Posterior cingulate gyrus (tissue), 11 donors: ENCODE measurements at regions not wholly inside any gene's neighbourhood (a gene's known extent, or its start where the extent isn't known, plus 50 kb on each side); places are given as distances from the start of the nearest gene placed in this dataset.

Source experiments
- DNase-seq, 10 donors: peaks; one replicate each; pipeline versions ENCODE4 v3.0.0 to v3.0.0-alpha.2; 2020 to 2021; ENCODE audit warnings: mixed read lengths in 3 of 10
- intact Hi-C: fragments of 100-400 bp; cut with DNase I; formaldehyde crosslinking; loops from one replicate; pipeline ENCODE4 v1.15.1; 2023

- intact Hi-C loops = no loop called here
- no peak for DNase-seq
Measured at GRCh38 chr13:109383683-109384082, 402.7 kb downstream of the IRS2 start.

GRCh38 chr13:109381546-109382180, 404.7 kb downstream of the IRS2 start:
- DNase-seq = no peak
- intact Hi-C loops = no loop called here

GRCh38 chr13:109380457-109380856, 405.9 kb downstream of the IRS2 start:
- intact Hi-C loops = no loop called here

GRCh38 chr13:109379930-109380329, 406.5 kb downstream of the IRS2 start:
- intact Hi-C loops = no loop called here
- no peak for DNase-seq

More at GRCh38 chr13:109380457-109380856, 405.9 kb downstream of the IRS2 start:
- DNase-seq = no peak

GRCh38 chr13:109376936-109377335, 409.4 kb downstream of the IRS2 start:
- intact Hi-C loops = no loop called here
- no peak for DNase-seq

GRCh38 chr13:109374609-109375200, 411.7 kb downstream of the IRS2 start:
- intact Hi-C loops = no loop called here
- DNase-seq = no peak

GRCh38 chr13:109372666-109373065, 413.7 kb downstream of the IRS2 start:
- intact Hi-C loops = no loop called here
- DNase-seq = no peak

GRCh38 chr13:109371066-109371465, 415.3 kb downstream of the IRS2 start:
- no peak for DNase-seq
- intact Hi-C loops = no loop called here

GRCh38 chr13:109370496-109370895, 415.9 kb downstream of the IRS2 start:
- intact Hi-C loops = no loop called here
- DNase-seq = no peak

GRCh38 chr13:109369353-109370052, 416.9 kb downstream of the IRS2 start:
- DNase-seq = peak in 9 of 10 donors; percentile 29 to 89 (median 49)
- intact Hi-C loops = no loop called here

GRCh38 chr13:109368230-109368629, 418.2 kb downstream of the IRS2 start:
- DNase-seq = no peak
- intact Hi-C loops = no loop called here

- DNase-seq = no peak
- intact Hi-C loops = no loop called here
Measured at GRCh38 chr13:109366525-109366924, 419.9 kb downstream of the IRS2 start.

GRCh38 chr13:109363431-109363830, 423.0 kb downstream of the IRS2 start:
- DNase-seq = peak in 1 of 10 donors; percentile 67
- intact Hi-C loops = no loop called here

GRCh38 chr13:109362616-109363015, 423.8 kb downstream of the IRS2 start:
- DNase-seq = no peak
- intact Hi-C loops = no loop called here

GRCh38 chr13:109361562-109362289, 424.7 kb downstream of the IRS2 start:
- DNase-seq = peak in 1 of 10 donors; percentile 77
- intact Hi-C loops = no loop called here

GRCh38 chr13:109357751-109358471, 428.5 kb downstream of the IRS2 start:
- intact Hi-C loops = no loop called here
- DNase-seq = no peak

- intact Hi-C loops = no loop called here
- DNase-seq = no peak
Measured at GRCh38 chr13:109355875-109356434, 430.4 kb downstream of the IRS2 start.

- no peak for DNase-seq
- intact Hi-C loops = no loop called here
Measured at GRCh38 chr13:109355166-109355565, 431.2 kb downstream of the IRS2 start.

- DNase-seq = no peak
- intact Hi-C loops = no loop called here
Measured at GRCh38 chr13:109351236-109351635, 435.1 kb downstream of the IRS2 start.
